GM04503 (cell line): ENCODE measurements at regions not wholly inside any gene's neighbourhood (a gene's known extent, or its start where the extent isn't known, plus 50 kb on each side); places are given as distances from the start of the nearest gene placed in this dataset.
"Not testable (repeated sequence)": the region's sequence is repeated elsewhere in the genome, so short reads cannot be mapped to it uniquely, and the experiment has no call there.

Experiments
- DNase-seq: peaks from one replicate; pipeline ENCODE4 v3.0.0-alpha.2; 2012; ENCODE audit warnings: low read depth

DNA sequence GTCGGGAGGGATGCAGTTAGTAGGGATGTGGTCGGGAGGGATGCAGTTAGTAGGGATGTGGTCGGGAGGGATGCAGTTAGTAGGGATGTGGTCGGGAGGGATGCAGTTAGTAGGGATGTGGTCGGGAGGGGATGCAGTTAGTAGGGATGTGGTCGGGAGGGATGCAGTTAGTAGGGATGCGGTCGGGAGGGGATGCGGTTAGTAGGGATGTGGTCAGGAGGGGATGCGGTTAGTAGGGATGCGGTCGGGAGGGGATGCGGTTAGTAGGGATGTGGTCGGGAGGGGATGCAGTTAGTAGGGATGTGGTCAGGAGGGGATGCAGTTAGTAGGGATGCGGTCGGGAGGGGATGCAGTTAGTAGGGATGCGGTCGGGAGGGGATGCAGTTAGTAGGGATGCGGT, 96.2 kb downstream of the BDH1 start:
- not testable (repeated sequence) for DNase-seq

DNA sequence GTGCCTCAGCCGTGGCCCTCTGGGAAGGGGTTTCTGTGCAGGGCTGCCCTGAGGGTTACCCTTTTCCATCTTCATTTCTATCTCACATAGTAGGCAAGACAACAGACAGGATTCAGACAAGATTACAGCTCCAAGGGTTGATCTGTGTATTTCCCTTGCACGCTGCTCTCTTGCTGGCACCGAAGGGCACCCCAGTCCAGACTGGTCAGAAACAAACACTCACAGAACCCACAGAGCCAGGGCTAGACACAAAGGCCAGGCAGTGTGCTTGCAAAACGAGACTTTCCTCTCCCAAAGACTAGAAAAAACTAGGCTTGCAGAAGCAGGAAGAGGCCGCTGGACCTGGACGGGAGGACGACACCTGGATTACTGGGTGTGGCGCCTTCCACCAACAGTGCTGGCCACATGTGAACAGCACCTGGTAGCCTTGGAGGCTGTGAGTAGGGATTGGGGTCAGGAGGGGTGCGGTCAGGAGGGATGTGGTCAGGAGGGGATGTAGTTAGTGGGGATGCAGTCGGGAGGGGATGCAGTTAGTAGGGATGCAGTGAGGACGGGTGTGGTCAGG, 96.8 kb downstream of the BDH1 start:
- no peak for DNase-seq

DNA sequence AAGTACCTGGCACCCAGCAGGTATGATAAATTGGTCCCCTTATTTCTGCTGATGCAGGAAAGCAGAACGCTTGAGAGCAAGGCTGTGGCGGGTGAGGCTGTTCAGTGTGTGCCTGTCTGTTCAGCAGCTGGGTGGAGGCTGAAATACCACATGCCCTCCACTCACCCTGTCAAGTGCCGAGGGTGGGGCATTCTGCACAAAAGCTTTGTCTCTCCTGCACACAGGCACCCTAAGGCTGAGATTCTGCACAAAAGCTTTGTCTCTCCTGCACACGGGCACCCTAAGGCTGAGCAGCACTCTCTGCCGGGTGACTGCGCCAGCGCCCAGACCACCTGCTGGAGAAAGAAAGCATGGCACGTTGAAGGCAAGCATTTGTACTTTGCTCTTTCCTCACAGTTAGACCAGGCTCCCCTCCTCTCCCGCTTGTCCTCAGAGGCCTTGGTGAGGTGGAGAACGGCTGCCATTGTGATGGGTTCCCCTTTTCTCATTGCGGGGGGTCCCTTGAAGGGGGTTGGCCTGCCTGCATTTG, 97.5 kb downstream of the BDH1 start:
- DNase-seq: no peak

GRCh38 chr3:197456261-197457091, 99.3 kb downstream of the BDH1 start:
- peak; percentile 67 for DNase-seq

- not testable (repeated sequence) for DNase-seq
Measured at GRCh38 chr3:197454841-197455240, 100.9 kb downstream of the BDH1 start.

DNA sequence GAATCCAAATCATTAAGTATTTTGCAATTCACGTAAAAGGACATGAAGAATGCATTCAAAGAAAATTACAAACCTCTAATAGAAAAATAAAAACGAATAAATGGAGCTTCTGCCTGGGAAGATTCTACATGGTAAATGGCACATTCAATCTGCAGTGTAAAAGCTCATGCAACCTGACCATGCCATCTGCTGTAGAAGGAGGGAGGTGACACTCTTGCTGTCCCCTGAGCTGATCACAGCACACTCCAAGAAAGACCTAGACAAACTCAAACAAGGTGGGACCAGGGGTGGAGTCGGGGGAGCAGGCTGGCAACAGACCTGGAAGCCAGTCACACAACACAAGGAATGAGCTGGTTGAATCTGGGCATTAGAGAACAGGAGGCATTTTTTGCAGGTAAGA, 101.8 kb downstream of the BDH1 start:
- DNase-seq: no peak

- DNase-seq: no peak
Measured at GRCh38 chr3:197450810-197451209, 105.0 kb downstream of the BDH1 start.

DNA sequence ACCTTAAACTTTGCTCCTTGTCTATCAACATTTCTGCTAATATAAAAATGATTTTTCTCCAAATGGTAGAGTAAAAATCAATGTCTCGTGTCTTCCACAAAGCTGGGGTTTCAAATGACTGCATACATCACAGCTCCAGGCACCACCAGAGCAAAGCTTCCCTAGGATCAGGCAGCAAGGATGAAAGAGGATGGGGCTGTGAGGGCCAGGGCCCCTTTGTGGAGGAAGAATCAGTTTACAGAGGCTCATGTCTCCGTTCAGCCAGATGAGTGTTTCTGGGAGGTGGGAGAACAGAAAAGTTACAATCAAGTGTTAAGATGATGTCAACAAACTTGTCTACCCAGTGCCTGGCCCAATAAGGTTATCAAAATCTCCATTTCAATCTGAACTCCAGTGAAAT, 105.5 kb downstream of the BDH1 start:
- no peak for DNase-seq

DNA sequence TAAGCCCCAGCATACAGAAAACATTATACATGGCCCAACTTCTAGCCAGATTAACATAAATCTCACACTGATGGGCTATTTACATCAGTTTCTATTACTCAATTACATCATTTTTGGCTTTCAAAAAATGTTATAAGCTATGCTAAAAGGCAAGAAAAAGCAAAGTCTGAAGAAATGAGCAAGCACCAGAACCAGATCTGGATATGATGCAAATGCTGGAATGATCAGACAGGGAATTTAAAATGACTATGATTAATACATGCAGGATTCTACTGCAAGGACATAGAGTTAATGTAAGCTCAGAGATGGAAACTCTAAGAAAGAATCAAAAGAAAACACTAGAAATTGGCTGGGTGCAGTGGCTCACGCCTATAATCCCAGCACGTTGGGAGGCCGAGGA, 106.6 kb downstream of the BDH1 start:
- DNase-seq: not testable (repeated sequence)

GRCh38 chr3:197447781-197448180, 108.0 kb downstream of the BDH1 start:
- not testable (repeated sequence) for DNase-seq

GRCh38 chr3:197447057-197447456, 108.7 kb downstream of the BDH1 start:
- no peak for DNase-seq

GRCh38 chr3:197446700-197447056, 109.1 kb downstream of the BDH1 start:
- DNase-seq: no peak

GRCh38 chr3:197445896-197446699, 109.7 kb downstream of the BDH1 start:
- DNase-seq: no peak

DNA sequence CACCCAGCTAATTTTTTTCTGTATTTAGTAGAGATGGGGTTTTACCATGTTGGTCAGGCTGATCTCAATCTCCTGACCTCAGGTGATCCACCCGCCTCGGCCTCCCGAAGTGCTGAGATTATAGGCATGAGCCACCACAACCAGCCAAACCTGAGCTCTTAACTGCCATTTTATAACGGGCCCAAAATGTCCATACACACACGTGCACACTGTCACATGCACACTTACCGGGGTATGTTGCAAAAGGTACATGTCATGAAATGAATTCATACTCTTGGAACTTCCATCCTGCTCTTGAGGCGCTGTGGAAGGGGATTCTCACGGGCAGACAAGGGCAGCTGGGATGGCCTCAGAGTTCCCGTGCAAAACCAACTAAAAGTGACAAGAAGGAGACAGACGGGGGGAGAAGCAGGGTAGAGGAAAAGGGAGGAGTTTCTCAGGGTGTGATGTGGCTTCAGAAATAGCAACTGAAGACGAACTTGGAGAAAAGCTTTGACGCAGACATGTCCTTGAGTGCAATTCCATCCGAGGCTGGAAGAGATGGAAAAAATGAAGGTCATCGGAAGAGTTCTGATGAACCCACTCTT, 110.9 kb downstream of the BDH1 start:
- DNase-seq: no peak

DNA sequence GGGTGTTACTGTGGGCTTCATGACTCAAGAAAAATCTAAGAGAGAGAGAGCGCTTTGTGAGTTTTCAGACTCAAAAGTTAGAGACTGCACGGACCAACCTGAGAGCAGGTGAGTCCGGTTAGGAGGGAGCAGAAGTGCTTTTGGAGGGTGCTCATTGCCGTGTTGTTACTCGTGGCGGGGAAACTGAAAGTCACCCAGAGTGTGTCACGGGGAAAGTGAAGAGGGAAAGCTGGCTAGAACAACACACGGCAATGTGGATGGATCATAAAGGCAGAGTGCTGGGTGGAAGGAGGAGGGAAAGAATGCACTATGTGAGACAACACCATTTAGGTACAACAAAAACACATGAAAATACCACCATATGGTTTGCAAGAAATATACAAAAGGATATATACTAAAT, 112.3 kb downstream of the BDH1 start:
- DNase-seq: no peak

GRCh38 chr3:197440717-197441303, 115.0 kb downstream of the BDH1 start:
- DNase-seq: no peak

DNA sequence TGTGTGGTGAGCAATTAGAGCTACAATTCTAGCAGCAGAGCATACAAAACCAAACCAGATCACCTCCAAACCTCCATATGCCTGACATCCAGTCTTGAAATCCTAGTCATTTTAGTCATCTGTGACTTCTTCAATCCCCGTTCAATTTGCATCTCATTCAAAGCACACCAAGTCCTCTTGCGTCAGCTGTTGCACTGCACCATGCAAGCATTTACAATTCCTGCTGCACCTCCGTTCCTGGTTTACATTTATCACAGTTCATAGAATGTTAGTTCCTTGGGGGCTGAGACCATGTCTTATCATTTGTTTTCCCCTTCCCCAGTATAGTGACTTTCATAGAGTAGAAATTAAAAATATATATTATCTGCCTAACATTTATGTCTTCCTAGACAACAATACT, 116.9 kb downstream of the BDH1 start:
- no peak for DNase-seq

DNA sequence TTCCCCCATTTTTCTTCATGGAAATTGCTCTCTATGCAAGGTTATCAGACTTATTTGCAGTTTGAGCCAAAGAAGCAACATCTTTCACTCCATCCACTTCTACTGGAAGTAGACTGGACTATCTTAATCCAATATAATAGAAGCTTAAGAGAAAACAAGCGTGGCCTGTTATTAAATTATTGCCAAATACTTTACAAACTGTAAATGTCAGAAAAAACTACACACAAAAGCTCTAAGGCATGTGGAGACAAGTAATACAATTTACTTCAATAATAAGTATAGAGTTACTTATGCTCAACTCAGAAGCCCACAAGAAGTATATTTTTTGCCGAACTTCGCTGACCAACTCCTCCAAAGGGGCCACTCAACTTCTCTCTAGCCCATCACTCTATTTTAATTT, 120.3 kb downstream of the BDH1 start:
- DNase-seq: no peak

DNA sequence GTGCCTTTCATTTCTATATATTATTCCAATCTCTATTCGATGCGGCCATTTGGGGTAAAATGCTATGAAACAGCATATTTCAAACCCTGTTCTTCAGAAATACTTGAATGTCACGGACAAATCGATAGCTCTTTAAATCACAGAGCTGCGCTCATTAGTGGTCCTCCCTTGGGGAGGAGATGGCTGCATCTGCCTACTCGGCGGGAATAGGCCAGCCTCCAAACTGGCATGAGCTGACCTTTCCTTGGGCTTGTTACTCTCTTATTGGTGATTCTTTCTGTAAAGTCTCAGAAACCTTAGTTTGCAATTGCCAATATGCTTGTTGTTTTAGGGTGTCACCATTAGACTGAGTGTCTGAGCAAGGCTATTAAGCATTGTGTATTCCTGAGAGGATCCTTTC, 120.9 kb downstream of the BDH1 start:
- no peak for DNase-seq

GRCh38 chr3:197432384-197433127, 123.2 kb downstream of the BDH1 start:
- DNase-seq: no peak

GRCh38 chr3:197431346-197431910, 124.3 kb downstream of the BDH1 start:
- DNase-seq: no peak
